ENCODE measurements at regions not wholly inside any gene's neighbourhood (a gene's known extent, or its start where the extent isn't known, plus 50 kb on each side); places are given as distances from the start of the nearest gene placed in this dataset.
"Not testable (repeated sequence)": the region's sequence is repeated elsewhere in the genome, so short reads cannot be mapped to it uniquely, and the experiment has no call there.

- DNase-seq (ENCODE audit: low read depth in 4 of 4, low spot score in 1 of 4): not testable (repeated sequence)
These were observed 615.9 kb upstream of the DEFB115 start for GRCh38 chr20:30641522-30641921.

- DNase-seq (ENCODE audit: low read depth in 4 of 4, low spot score in 1 of 4): not testable (repeated sequence)
These were observed 596.5 kb upstream of the DEFB115 start for GRCh38 chr20:30660982-30661381.

GRCh38 chr20:30668418-30668817, 589.0 kb upstream of the DEFB115 start:
- DNase-seq (ENCODE audit: low read depth in 4 of 4, low spot score in 1 of 4): not testable (repeated sequence)

- DNase-seq (ENCODE audit: low read depth in 4 of 4, low spot score in 1 of 4): not testable (repeated sequence)
These were observed 588.0 kb upstream of the DEFB115 start for GRCh38 chr20:30669330-30670029.

- not testable (repeated sequence) for DNase-seq (ENCODE audit: low read depth in 4 of 4, low spot score in 1 of 4)
These were observed 586.3 kb upstream of the DEFB115 start for GRCh38 chr20:30671120-30671519.

GRCh38 chr20:30675988-30676564, 581.4 kb upstream of the DEFB115 start:
- DNase-seq (ENCODE audit: low read depth in 4 of 4, low spot score in 1 of 4): not testable (repeated sequence)

GRCh38 chr20:30682236-30682635, 575.2 kb upstream of the DEFB115 start:
- not testable (repeated sequence) for DNase-seq (ENCODE audit: low read depth in 4 of 4, low spot score in 1 of 4)

- not testable (repeated sequence) for DNase-seq (ENCODE audit: low read depth in 4 of 4, low spot score in 1 of 4)
These were observed 544.6 kb upstream of the DEFB115 start for GRCh38 chr20:30712861-30713260.

- DNase-seq (ENCODE audit: low read depth in 4 of 4, low spot score in 1 of 4): not testable (repeated sequence)
These were observed 537.9 kb upstream of the DEFB115 start for GRCh38 chr20:30719415-30720199.

GRCh38 chr20:30723511-30723910, 534.0 kb upstream of the DEFB115 start:
- not testable (repeated sequence) for DNase-seq (ENCODE audit: low read depth in 4 of 4, low spot score in 1 of 4)

- DNase-seq (ENCODE audit: low read depth in 4 of 4, low spot score in 1 of 4): not testable (repeated sequence)
These were observed 533.4 kb upstream of the DEFB115 start for GRCh38 chr20:30723934-30724687.

GRCh38 chr20:30724688-30725074, 532.8 kb upstream of the DEFB115 start:
- not testable (repeated sequence) for DNase-seq (ENCODE audit: low read depth in 4 of 4, low spot score in 1 of 4)

- not testable (repeated sequence) for DNase-seq (ENCODE audit: low read depth in 4 of 4, low spot score in 1 of 4)
These were observed 532.3 kb upstream of the DEFB115 start for GRCh38 chr20:30725188-30725587.

- not testable (repeated sequence) for DNase-seq (ENCODE audit: low read depth in 4 of 4, low spot score in 1 of 4)
These were observed 529.1 kb upstream of the DEFB115 start for GRCh38 chr20:30728271-30728885.

Measured in stimulated activated CD4-positive, alpha-beta T cell treated with anti-CD3 and anti-CD28 coated beads, Interleukin-1b, Interleukin-23, amount 100 ng/mL, for 24 hours (primary cell).